Stimulated activated CD4-positive, alpha-beta T cell treated with anti-CD3 and anti-CD28 coated beads, Interleukin-1b, Interleukin-23, amount 100 ng/mL, for 24 hours (primary cell): ENCODE measurements at regions not wholly inside any gene's neighbourhood (a gene's known extent, or its start where the extent isn't known, plus 50 kb on each side); places are given as distances from the start of the nearest gene placed in this dataset.
A peak's percentile ranks its signal among the peaks of the same experiment; 100 is the strongest.
"Not testable (repeated sequence)": the region's sequence is repeated elsewhere in the genome, so short reads cannot be mapped to it uniquely, and the experiment has no call there.

Experiments used
- DNase-seq, 4 experiments: peaks; one replicate each; pipeline ENCODE4 v3.0.0-alpha.2; 2020; ENCODE audit warnings: low read depth in 4 of 4, low spot score in 1 of 4

DNA sequence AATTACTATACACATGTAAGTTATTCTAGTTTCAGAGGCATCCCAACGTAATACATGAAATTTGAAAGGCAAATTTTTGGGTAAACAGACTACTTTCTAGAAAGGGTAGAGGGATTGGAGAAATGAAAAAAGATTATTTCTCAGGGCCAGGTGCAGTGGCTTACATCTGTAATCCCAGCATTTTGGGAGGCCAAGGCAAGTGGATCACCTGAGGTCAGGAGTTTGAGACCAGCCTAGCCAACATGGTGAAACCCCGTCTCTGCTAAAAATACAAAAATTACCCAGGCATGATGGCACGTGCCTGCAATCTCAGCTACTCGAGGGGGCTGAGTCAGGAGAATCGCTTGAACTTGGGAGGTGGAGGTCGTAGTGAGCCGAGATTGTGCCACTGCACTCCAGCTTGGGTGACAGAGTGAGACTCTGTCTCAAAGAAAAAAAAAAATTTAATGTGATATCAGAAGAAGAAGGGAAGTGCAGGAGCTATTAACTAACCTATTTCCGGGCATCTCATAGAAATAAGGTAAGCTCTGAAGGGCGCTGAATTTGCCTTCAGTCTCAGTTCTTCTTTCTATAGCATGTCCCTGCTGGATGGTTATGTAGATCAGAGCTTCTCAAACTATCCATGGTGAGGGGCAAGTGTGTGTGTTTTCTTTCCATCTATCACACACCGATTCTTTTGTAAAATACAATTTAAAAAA is 100.3 kb upstream of the MTHFD1L start:
- DNase-seq, result no peak

- no peak for DNase-seq
Measured at GRCh38 chr6:150766201-150766997, 99.1 kb upstream of the MTHFD1L start.

DNA sequence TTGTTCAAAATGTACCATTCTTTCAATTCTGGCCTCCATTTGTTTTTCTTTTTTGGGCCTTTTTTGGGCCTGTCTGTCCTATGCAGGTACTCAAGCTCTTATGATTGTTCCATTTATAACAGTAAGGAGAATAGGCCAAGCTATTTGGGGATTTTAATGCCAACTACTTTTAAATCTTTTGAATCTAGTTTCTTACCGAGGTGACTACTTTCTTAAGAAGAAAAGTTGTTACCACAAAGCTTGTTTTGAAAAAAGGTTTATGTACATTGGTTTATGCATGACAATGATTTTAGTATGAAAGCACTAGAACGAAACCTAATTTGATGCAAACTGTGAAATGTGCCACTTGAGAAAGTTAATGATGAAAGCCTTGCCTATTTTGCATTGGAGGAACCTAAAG is 98.3 kb upstream of the MTHFD1L start:
- DNase-seq, result no peak

GRCh38 chr6:150767571-150768018 is 97.9 kb upstream of the MTHFD1L start:
- DNase-seq, result no peak

DNA sequence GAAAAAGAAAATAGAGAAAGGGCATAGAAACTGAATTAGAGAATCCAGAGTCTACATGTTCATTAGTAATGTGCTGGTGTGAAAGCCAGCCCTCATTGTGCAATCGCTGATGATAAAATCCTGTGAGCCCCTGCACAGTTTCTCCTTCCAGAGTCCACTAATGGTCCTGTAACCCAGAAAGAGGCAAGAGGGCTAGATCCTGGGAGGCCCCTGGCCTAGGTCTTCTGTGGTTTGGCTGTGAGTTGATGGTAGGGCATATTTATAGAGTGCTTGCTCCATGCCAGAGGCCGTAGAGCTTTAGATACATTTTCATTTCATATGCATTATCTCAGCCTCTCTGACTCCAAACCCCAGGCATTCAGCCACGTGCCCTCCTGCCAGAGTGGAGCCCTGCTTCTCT is 94.9 kb upstream of the MTHFD1L start:
- no peak for DNase-seq

DNA sequence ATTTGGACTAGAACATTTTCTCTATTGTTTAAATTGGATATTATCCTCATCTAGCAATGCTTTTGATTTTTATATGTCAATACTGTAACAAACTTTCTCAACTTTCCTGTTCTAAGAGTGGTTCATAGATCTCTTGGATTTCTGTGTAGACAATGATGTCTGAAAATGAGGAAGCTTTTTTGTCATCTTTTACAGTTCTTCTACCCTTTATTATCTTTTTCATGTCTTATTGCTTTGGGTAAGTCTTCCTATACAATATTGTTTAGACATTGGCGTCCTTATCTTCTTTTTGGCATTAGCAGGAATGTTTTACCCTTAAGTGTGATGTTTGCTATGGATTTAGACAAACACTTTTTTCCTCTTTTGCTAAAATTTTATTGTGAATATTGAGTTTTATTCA is 91.5 kb upstream of the MTHFD1L start:
- DNase-seq, result no peak

- DNase-seq, result no peak
Measured at GRCh38 chr6:150775415-150776203, 89.9 kb upstream of the MTHFD1L start.

DNA sequence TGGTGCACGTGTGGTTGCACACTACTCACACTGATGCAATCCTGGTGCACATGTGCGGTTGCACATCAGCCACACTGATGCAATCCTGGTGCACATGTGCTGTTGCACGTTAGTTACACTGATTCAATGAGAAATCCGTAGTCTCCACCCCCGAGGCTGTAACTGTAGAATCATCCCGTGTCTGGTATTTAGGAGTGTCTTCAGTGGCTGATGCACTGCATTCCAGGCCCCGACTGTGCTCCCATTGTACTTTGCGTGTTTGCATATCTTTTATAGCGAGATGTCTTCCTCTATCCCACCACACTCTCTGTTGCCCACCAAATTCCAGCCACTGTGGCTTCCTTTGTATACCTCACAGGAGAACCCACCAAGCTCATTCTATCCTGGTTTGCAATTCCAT is 87.8 kb upstream of the MTHFD1L start:
- no peak for DNase-seq

GRCh38 chr6:150783813-150784212 is 81.7 kb upstream of the MTHFD1L start:
- no peak for DNase-seq

DNA sequence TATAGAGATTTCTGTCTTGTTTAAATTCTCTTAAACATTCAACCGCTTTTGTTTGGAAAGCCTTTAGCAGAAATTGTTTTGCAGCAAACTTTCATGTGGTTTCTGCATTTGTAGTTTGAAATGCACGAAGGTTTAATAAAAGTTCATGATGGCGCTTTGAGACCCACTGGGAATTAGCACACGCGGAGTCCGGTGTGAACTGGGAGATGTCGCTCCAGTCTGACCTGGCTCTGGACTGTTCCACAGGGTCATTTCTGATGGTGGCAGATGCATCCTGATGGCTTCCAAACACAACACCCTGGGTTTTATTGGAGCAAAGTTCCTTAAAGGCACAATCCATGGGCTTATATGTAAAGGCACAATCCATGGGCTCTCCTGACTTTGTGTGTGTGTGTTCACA is 78.1 kb upstream of the MTHFD1L start:
- no peak for DNase-seq

DNA sequence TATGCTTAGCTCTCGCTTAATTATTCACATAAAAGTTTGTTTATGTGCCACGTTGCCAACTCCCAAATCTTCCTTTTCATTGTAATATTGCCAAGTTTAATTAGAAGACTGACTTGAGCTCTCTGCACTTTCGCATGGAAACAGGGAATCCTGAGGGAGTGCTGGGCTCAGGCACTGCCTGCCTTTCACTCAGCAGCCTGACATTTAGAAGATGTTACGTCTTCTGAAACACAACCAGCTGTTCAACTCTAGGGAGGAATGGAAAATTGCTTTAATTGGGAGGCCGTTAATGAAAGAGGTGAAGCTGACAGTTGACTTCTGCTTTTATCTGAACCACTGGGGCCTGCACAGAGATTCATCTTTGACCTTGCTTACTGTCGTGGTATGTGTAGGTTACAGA is 77.4 kb upstream of the MTHFD1L start:
- DNase-seq, result no peak

- not testable (repeated sequence) for DNase-seq
Measured at GRCh38 chr6:150789906-150790305, 75.6 kb upstream of the MTHFD1L start.

DNA sequence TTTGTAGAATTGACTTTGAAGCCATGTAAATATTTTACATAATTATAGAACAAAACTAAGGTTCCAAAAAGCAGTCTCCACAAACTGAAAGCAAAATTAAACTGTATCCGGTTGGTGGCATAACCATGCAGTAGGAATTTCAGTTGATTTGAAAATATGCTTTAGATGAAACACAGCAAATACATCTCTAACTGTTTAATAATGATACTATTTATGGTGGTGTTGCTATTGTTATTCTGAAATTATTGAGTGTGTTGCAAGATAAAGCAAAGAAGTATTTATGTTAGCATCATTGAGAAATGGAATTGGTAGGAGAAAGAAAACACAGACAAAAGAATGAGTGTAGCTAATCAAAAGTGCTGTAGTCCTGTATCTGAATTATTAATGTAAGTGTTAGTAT is 73.8 kb upstream of the MTHFD1L start:
- no peak for DNase-seq

DNA sequence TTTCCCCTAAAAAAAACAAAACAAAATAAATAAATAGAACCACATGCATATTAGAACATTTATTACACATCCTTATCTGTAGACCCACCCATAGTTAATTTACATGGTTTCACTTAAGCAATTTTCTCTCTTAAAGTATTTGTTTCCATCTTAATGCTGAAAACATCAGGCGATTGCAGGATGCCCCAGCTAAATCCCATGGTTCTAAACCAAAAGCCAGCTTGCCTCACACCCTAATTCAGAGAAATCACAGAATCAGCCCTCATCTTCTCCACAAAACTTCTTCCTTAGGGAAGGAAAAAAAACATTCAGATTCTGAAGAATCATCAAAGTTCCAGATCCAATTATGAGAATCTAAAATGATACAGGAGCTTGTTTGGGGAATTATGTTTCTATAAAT is 67.6 kb upstream of the MTHFD1L start:
- DNase-seq, result no peak

- DNase-seq, result no peak
Measured at GRCh38 chr6:150799276-150799805, 66.2 kb upstream of the MTHFD1L start.

DNA sequence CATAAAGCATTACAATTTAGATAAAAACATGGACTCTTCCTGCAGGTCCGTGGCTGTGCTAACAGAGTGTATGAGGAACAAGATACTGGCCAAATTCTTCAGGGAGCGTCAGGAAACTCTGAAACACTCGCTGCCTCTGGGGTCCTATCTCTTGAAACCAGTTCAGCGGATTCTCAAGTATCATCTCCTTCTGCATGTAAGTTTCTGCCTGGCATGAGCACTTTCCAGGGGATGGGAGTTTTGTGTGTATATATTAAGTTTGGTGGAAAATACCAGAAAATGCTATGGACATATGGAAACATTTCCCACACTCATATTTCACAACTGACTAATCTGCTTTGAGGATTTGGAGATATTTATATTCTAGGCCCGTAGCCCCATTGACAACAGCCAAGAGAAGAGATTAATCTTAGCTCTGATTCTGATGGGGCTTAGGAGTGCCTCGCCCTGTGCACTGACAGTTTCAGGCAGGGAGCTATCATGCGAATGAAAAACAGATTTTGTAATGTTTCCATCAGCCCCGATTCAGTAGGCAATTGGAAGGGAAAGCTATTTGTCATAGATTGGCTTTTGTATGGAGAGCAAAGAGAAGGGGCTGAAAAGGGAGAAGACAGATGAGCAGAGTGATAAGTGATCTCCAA is 64.7 kb upstream of the MTHFD1L start:
- DNase-seq, result no peak

DNA sequence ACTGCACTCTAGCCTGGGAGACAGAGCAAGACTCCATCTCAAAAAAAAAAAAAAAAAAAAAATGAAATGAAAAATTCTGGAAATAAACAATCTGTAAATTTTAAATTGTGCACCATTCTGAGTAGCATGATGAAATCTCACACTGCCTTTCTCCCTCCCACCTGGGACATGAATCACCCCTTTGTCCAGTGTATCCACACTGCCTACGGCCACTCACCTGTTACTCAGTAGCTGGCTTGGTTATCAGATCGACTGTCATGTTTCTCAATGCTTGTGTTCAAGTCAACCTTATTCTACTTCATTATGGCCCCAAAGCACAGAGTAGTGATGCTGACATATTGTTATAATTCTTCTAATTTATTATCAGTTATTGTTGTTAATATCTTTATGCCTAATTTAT is 58.7 kb upstream of the MTHFD1L start:
- DNase-seq, result no peak

- peak in 2 of 4 experiments; percentile 17 to 50 for DNase-seq
Measured at GRCh38 chr6:150813319-150813992, 52.0 kb upstream of the MTHFD1L start.

GRCh38 chr6:150813993-150814359 is 51.5 kb upstream of the MTHFD1L start:
- no peak for DNase-seq
